Sigmoid colon (tissue), 4 donors: ENCODE measurements at regions not wholly inside any gene's neighbourhood (a gene's known extent, or its start where the extent isn't known, plus 50 kb on each side); places are given as distances from the start of the nearest gene placed in this dataset.

ENCODE experiments used
- POLR2A ChIP-seq, 2 donors: fragments of 450-650 bp; IDR thresholded peaks; one replicate each; pipeline ENCODE4 v1.6.1; 2016; ENCODE audit warnings: antibody characterized with exemption in 2 of 2, mild to moderate bottlenecking in 2 of 2, moderate library complexity in 2 of 2
- POLR2AphosphoS5 ChIP-seq, 4 donors: sonication (generic); formaldehyde crosslinking; IDR thresholded peaks; one replicate each; pipeline ENCODE4 v1.6.1; 2017; ENCODE audit warnings: antibody characterized with exemption in 4 of 4

DNA sequence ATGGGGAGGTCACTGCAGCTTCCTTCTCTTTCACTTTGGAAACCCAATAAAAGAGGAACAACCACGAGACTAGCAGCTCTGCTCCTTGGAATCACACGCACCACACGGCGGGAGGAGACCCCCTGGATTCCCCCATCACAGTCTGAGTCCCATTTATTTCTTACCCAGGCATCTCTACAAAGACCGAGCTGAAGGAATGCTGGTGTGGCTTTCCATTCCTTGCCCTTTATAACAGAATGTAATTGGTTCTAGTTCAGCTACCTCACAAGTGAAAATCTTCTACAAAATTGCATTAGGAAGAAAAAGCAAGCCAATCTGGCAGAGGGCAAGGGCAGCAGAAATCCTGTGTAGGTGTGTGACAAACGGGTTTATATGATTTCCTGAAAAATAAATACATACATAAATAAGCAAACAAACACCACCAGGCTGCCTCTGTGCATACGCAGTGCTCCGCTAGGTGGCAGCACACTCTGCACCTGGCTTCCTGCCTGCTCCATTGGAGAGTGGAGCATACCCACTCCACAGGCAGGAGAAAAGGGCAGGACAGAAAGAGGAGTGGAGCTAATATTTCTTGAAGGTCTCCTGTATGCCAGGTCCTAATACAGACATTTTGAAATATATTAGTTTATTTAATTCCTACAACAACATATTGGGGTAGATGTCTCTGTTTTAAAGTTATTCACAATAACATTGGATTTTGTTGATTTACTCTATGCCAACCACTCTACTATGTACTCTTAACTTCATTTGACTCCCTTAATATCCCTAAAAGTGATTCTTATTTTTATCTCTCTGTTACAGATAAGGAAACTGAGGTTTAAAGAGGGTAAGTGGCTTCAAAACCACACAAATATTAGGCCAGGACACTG is 673.1 kb downstream of the KCNA4 start:
- TF ChIP-seq POLR2AphosphoS5 (IDR thresholded peaks at IDR 0.05) (no peak), POLR2A (IDR thresholded peaks at IDR 0.05) (no peak)
